ENCODE measurements at regions not wholly inside any gene's neighbourhood (a gene's known extent, or its start where the extent isn't known, plus 50 kb on each side); places are given as distances from the start of the nearest gene placed in this dataset.
A peak's percentile ranks its signal among the peaks of the same experiment; 100 is the strongest.

DNA sequence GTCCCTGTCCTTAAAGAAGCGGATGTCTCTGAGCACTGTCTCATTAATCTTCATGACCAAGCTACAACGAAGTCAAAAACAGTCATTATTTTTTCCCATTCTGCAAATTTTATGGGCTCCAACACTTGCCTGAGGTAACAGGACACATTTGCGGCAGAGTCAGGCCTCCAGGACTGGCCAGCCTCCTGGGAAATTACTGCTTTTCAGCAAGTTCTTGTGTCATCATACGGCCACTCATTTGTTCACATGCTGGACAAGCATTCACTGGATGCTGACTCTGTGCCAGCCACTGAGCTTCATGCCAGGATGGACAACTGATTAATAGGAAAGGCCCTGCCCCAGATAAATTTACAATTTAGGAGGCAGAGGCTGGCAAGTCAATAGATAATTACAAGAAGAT lies 305.7 kb downstream of the ACTL7B start (continued):
- TF ChIP-seq ZNF747 (tag by site-specific recombination; IDR thresholded peaks at IDR 0.05), result no peak
- TF ChIP-seq, protein P1, sequence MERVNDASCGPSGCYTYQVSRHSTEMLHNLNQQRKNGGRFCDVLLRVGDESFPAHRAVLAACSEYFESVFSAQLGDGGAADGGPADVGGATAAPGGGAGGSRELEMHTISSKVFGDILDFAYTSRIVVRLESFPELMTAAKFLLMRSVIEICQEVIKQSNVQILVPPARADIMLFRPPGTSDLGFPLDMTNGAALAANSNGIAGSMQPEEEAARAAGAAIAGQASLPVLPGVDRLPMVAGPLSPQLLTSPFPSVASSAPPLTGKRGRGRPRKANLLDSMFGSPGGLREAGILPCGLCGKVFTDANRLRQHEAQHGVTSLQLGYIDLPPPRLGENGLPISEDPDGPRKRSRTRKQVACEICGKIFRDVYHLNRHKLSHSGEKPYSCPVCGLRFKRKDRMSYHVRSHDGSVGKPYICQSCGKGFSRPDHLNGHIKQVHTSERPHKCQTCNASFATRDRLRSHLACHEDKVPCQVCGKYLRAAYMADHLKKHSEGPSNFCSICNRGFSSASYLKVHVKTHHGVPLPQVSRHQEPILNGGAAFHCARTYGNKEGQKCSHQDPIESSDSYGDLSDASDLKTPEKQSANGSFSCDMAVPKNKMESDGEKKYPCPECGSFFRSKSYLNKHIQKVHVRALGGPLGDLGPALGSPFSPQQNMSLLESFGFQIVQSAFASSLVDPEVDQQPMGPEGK (tag by site-specific recombination; IDR thresholded peaks at IDR 0.05), result no peak
- TF ChIP-seq, protein P2, sequence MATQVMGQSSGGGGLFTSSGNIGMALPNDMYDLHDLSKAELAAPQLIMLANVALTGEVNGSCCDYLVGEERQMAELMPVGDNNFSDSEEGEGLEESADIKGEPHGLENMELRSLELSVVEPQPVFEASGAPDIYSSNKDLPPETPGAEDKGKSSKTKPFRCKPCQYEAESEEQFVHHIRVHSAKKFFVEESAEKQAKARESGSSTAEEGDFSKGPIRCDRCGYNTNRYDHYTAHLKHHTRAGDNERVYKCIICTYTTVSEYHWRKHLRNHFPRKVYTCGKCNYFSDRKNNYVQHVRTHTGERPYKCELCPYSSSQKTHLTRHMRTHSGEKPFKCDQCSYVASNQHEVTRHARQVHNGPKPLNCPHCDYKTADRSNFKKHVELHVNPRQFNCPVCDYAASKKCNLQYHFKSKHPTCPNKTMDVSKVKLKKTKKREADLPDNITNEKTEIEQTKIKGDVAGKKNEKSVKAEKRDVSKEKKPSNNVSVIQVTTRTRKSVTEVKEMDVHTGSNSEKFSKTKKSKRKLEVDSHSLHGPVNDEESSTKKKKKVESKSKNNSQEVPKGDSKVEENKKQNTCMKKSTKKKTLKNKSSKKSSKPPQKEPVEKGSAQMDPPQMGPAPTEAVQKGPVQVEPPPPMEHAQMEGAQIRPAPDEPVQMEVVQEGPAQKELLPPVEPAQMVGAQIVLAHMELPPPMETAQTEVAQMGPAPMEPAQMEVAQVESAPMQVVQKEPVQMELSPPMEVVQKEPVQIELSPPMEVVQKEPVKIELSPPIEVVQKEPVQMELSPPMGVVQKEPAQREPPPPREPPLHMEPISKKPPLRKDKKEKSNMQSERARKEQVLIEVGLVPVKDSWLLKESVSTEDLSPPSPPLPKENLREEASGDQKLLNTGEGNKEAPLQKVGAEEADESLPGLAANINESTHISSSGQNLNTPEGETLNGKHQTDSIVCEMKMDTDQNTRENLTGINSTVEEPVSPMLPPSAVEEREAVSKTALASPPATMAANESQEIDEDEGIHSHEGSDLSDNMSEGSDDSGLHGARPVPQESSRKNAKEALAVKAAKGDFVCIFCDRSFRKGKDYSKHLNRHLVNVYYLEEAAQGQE (tag by site-specific recombination; IDR thresholded peaks at IDR 0.05), result no peak
- TF ChIP-seq GLIS1 (tag by site-specific recombination; IDR thresholded peaks at IDR 0.05), result no peak
- no peak for TF ChIP-seq ZNF133 (tag by site-specific recombination; IDR thresholded peaks at IDR 0.05)

DNA sequence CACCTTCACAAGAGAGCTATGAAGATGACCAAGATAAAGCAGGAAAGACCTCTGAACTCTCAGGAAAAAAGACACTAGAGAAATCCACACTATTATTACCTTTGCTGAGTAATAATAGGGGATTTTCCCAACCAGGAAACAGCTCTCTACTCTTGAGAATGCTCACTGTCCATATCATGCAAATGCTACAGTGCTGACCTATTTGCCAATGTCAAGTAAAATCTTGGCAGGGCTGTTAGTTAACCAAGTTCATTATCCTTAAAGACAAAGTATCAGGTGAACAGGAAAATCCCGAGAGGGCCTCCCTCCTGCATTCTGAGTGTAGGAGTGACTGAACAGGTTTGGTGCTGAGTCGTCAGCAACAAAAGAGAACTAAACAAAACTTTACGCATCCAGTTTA lies 306.6 kb downstream of the ACTL7B start:
- Histone ChIP-seq H3K36me3 (ENCODE audit: control insufficient read depth in 2 of 2, insufficient read depth in 1 of 2, low read length in 2 of 2) (no peaks in the 10 kb centered on the region), H3K4me1 (ENCODE audit: control insufficient read depth, insufficient read depth, low read length) (no peaks in the 10 kb centered on the region), H3K27ac (ENCODE audit: extremely low read depth, low read depth, low read length) (no peak overlapping the region), H3K4me3 (ENCODE audit: low read depth, low read length) (no peak overlapping the region), H3K9me3 (ENCODE audit: control insufficient read depth, insufficient read depth, low read depth, low read length) (no peaks in the 10 kb centered on the region)
- POLR2A ChIA-PET, result no interaction called here
- TF ChIP-seq ZNF670 (tag by site-specific recombination; IDR thresholded peaks at IDR 0.05; ENCODE audit: low read depth) (no peak), SP7 (tag by site-specific recombination; IDR thresholded peaks at IDR 0.05) (0 out of 2 replicates have a peak, but pooled peaks have one; percentile 53)
- CTCF ChIA-PET, result interaction anchor here (1.1 kb wide), 1 partner anchor 14 kb away, joined by 5 read pairs; no protein-coding TSS in a partner anchor

DNA sequence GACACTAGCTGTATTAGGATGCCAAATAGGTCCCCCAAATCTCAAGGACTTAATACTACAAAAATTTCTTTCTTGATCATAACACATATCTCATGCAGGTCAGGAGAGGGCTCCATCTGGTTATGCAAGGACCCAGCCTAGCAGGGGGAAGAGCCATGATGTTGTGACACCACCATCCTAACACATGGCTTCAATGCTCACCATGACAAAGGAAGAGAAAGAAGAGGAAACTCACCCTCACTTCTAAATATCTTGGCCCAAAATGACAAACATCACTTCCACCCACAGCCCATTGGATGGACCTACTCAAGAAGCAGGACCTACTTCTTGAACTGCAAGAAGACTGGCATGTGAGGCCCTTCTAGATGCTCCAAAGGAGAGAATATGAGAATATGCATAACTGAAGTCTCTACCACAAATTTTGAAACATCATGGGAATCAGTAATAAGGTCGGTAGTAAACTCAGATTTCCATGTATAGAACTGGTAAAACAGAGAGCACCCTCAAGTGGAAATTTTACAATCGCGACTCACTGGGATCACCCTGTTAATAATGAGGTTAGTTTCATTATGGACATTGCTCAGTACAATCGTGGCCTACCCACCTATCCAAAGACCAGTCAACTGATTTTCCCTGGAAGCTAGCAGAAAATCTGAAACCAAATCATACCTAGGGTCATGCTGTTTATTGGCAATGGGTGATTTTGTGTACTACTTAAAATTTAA lies 308.2 kb downstream of the ACTL7B start:
- Histone ChIP-seq H3K9me3 (ENCODE audit: control insufficient read depth, insufficient read depth, low read depth, low read length) (no peaks in the 10 kb centered on the region), H3K4me1 (ENCODE audit: control insufficient read depth, insufficient read depth, low read length) (no peaks in the 10 kb centered on the region), H3K36me3 (ENCODE audit: control insufficient read depth in 2 of 2, insufficient read depth in 1 of 2, low read length in 2 of 2) (no peaks in the 10 kb centered on the region), H3K4me3 (ENCODE audit: low read depth, low read length) (no peak overlapping the region), H3K27ac (ENCODE audit: extremely low read depth, low read depth, low read length) (no peak overlapping the region)
- no peak for TF ChIP-seq RBAK (tag by site-specific recombination; IDR thresholded peaks at IDR 0.05)
- ChIA-PET CTCF (interaction anchor here (0.6 to 3.4 kb wide), 2 partner anchors 11 to 84 kb away, joined by 5 to 11 read pairs; no protein-coding TSS in a partner anchor), POLR2A (no interaction called here)

DNA sequence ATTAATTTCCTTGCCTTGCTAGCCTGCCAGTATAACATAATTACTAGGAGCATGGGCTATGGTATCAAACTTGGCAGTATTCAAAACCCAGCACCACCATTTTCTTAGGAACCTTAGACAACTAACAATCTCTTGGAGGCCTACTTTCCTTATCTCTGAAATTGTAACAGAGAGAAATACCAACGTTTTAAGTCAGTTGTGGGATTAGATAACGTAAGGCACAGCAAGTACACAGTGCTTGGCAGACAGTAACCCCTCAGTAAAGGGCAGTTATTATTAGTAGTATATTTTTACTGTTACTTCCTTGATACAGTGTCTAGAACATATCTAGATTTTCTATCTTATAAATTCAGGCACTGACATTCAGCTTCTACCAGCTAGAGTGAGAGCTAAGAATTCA lies 309.6 kb downstream of the ACTL7B start:
- Histone ChIP-seq H3K4me3 (ENCODE audit: low read depth, low read length) (no peak overlapping the region), H3K27ac (ENCODE audit: extremely low read depth, low read depth, low read length) (no peak overlapping the region), H3K36me3 (ENCODE audit: control insufficient read depth in 2 of 2, insufficient read depth in 1 of 2, low read length in 2 of 2) (no peaks in the 10 kb centered on the region), H3K4me1 (ENCODE audit: control insufficient read depth, insufficient read depth, low read length) (no peaks in the 10 kb centered on the region), H3K9me3 (ENCODE audit: control insufficient read depth, insufficient read depth, low read depth, low read length) (no peaks in the 10 kb centered on the region)
- ChIA-PET CTCF (interaction anchor here (3.4 kb wide), 1 partner anchor 9 kb away, joined by 11 read pairs; no protein-coding TSS in a partner anchor), POLR2A (no interaction called here)
- TF ChIP-seq, protein P3, sequence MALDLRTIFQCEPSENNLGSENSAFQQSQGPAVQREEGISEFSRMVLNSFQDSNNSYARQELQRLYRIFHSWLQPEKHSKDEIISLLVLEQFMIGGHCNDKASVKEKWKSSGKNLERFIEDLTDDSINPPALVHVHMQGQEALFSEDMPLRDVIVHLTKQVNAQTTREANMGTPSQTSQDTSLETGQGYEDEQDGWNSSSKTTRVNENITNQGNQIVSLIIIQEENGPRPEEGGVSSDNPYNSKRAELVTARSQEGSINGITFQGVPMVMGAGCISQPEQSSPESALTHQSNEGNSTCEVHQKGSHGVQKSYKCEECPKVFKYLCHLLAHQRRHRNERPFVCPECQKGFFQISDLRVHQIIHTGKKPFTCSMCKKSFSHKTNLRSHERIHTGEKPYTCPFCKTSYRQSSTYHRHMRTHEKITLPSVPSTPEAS (tag by site-specific recombination; IDR thresholded peaks at IDR 0.05), result no peak
- TF ChIP-seq ZNF48 (tag by site-specific recombination; IDR thresholded peaks at IDR 0.05), result no peak
- TF ChIP-seq, protein P4, sequence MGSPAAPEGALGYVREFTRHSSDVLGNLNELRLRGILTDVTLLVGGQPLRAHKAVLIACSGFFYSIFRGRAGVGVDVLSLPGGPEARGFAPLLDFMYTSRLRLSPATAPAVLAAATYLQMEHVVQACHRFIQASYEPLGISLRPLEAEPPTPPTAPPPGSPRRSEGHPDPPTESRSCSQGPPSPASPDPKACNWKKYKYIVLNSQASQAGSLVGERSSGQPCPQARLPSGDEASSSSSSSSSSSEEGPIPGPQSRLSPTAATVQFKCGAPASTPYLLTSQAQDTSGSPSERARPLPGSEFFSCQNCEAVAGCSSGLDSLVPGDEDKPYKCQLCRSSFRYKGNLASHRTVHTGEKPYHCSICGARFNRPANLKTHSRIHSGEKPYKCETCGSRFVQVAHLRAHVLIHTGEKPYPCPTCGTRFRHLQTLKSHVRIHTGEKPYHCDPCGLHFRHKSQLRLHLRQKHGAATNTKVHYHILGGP (tag by site-specific recombination; IDR thresholded peaks at IDR 0.05), result no peak
- TF ChIP-seq ZNF121 (tag by site-specific recombination; IDR thresholded peaks at IDR 0.05), result no peak
- no peak for TF ChIP-seq ZNF624 (tag by site-specific recombination; IDR thresholded peaks at IDR 0.05)
- TF ChIP-seq ZNF777 (tag by site-specific recombination; IDR thresholded peaks at IDR 0.05; ENCODE audit: borderline replicate concordance), result no peak
- TF ChIP-seq ZNF169 (tag by site-specific recombination; IDR thresholded peaks at IDR 0.05), result no peak
- TF ChIP-seq ZNF561 (tag by site-specific recombination; IDR thresholded peaks at IDR 0.05; ENCODE audit: borderline replicate concordance), result no peak
- no peak for TF ChIP-seq ZNF354C (tag by site-specific recombination; IDR thresholded peaks at IDR 0.05; ENCODE audit: borderline replicate concordance, low read depth)
- TF ChIP-seq ZNF146 (tag by site-specific recombination; IDR thresholded peaks at IDR 0.05), result no peak
- TF ChIP-seq ZNF571 (tag by site-specific recombination; IDR thresholded peaks at IDR 0.05), result no peak
- no peak for TF ChIP-seq ZNF747 (tag by site-specific recombination; IDR thresholded peaks at IDR 0.05)
- TF ChIP-seq ZNF555 (tag by site-specific recombination; conservative IDR thresholded peaks at IDR 0.05), result no peak
- TF ChIP-seq ZNF501 (tag by site-specific recombination; IDR thresholded peaks at IDR 0.05), result no peak
